OCI-LY1 (cell line): ENCODE measurements at regions not wholly inside any gene's neighbourhood (a gene's known extent, or its start where the extent isn't known, plus 50 kb on each side); places are given as distances from the start of the nearest gene placed in this dataset.

ENCODE experiments used
- H2AFZ ChIP-seq: fragments of 200-600 bp; sonication (generic), shearing (Covaris generic); 2 replicates; pipeline ENCODE4 v1.6.0; 2014; ENCODE audit warnings: antibody characterized with exemption, mild to moderate bottlenecking, low read length
- H3F3A ChIP-seq: fragments of 200-600 bp; sonication (generic), shearing (Covaris generic); 2 replicates; pipeline ENCODE4 v1.6.0; 2014; ENCODE audit warnings: mild to moderate bottlenecking, antibody characterized with exemption, low read length, moderate library complexity; ENCODE audit not compliant: insufficient read depth
- H3K27ac ChIP-seq: fragments of 200-600 bp; sonication (generic); 2 replicates; pipeline ENCODE4 v1.5.1; 2014; ENCODE audit warnings: low read length, mixed run types, mild to moderate bottlenecking, low read depth; ENCODE audit not compliant: poor library complexity, severe bottlenecking
- H3K27me3 ChIP-seq: fragments of 200-600 bp; sonication (generic); 2 replicates; pipeline ENCODE4 v1.6.0; 2014; ENCODE audit warnings: antibody characterized with exemption, mild to moderate bottlenecking, low read length, moderate library complexity; ENCODE audit not compliant: insufficient read depth
- H3K36me3 ChIP-seq: fragments of 200-600 bp; sonication (generic); 2 replicates; pipeline ENCODE4 v1.6.1; 2014; ENCODE audit warnings: mild to moderate bottlenecking, antibody characterized with exemption, low read length, moderate library complexity, mixed read lengths; ENCODE audit not compliant: insufficient read depth
- H3K4me1 ChIP-seq: fragments of 200-600 bp; sonication (generic); 2 replicates; pipeline ENCODE4 v1.5.1; 2014; ENCODE audit warnings: mild to moderate bottlenecking, low read length, moderate library complexity; ENCODE audit not compliant: insufficient read depth, severe bottlenecking
- H3K4me2 ChIP-seq: fragments of 200-600 bp; sonication (generic), shearing (Covaris generic); 2 replicates; pipeline ENCODE4 v1.6.1; 2014; ENCODE audit warnings: low read length
- H3K4me3 ChIP-seq: fragments of 200-600 bp; sonication (generic); 2 replicates; pipeline ENCODE4 v1.5.1; 2014; ENCODE audit warnings: low read length, low read depth, mild to moderate bottlenecking, mixed read lengths; ENCODE audit not compliant: poor library complexity, severe bottlenecking
- H3K79me2 ChIP-seq: fragments of 200-600 bp; shearing (Covaris generic); 2 replicates; pipeline ENCODE4 v1.6.1; 2016; ENCODE audit warnings: mixed run types, low read length, mixed read lengths; ENCODE audit not compliant: insufficient read depth
- H3K9ac ChIP-seq: fragments of 200-600 bp; sonication (generic), shearing (Covaris generic); 2 replicates; pipeline ENCODE4 v1.6.1; 2014; ENCODE audit warnings: mild to moderate bottlenecking, low read length, mixed read lengths
- H3K9me2 ChIP-seq: fragments of 200-600 bp; sonication (generic), shearing (Covaris generic); 2 replicates; pipeline ENCODE4 v1.6.1; 2014; ENCODE audit warnings: low read depth, mild to moderate bottlenecking, low read length, mixed read lengths
- H3K9me3 ChIP-seq: fragments of 200-600 bp; shearing (Covaris generic); 2 replicates; pipeline ENCODE4 v1.6.1; 2014; ENCODE audit warnings: low read length, mixed read lengths
- H4K20me1 ChIP-seq: fragments of 200-600 bp; sonication (generic), shearing (Covaris generic); 2 replicates; pipeline ENCODE4 v1.6.0; 2016; ENCODE audit warnings: mild to moderate bottlenecking, low read length; ENCODE audit not compliant: insufficient read depth
- CTCF ChIP-seq: fragments of 200-600 bp; sonication (generic), shearing (Covaris generic); IDR thresholded peaks from 2 replicates; pipeline ENCODE4 v1.5.1; 2017; ENCODE audit warnings: mild to moderate bottlenecking, antibody characterized with exemption, low read length, moderate library complexity, mixed read lengths
- EZH2 ChIP-seq: fragments of 200-600 bp; sonication (generic), shearing (Covaris generic); IDR thresholded peaks from 2 replicates; pipeline ENCODE4 v1.8.0; 2017; ENCODE audit warnings: borderline replicate concordance, mixed run types, mild to moderate bottlenecking, antibody characterized with exemption, low read length, moderate library complexity, mixed read lengths

GRCh38 chr14:27315947-27316346 is 718.1 kb upstream of the NOVA1 start:
- no peak overlapping the region for H2AFZ ChIP-seq
- no peaks in the 10 kb centered on the region for H3F3A ChIP-seq
- H3K4me2 ChIP-seq, result no peak overlapping the region
- H3K4me1 ChIP-seq, result no peaks in the 10 kb centered on the region
- no peak overlapping the region for H3K27ac ChIP-seq
- no peaks in the 10 kb centered on the region for H3K9me2 ChIP-seq
- H3K27me3 ChIP-seq, result no peaks in the 10 kb centered on the region
- no peak overlapping the region for H3K4me3 ChIP-seq
- H3K36me3 ChIP-seq, result no peaks in the 10 kb centered on the region
- no peaks in the 10 kb centered on the region for H3K9me3 ChIP-seq
- no peaks in the 10 kb centered on the region for H3K79me2 ChIP-seq
- TF ChIP-seq CTCF (no peak), EZH2 (no peak)
- no peak overlapping the region for H3K9ac ChIP-seq
- H4K20me1 ChIP-seq, result no peaks in the 10 kb centered on the region

- no peak overlapping the region for H3K4me2 ChIP-seq
- H2AFZ ChIP-seq, result no peak overlapping the region
- no peaks in the 10 kb centered on the region for H3K79me2 ChIP-seq
- no peaks in the 10 kb centered on the region for H3K9me3 ChIP-seq
- no peaks in the 10 kb centered on the region for H3K4me1 ChIP-seq
- H3K27ac ChIP-seq, result no peak overlapping the region
- H3K9ac ChIP-seq, result no peak overlapping the region
- no peaks in the 10 kb centered on the region for H3K27me3 ChIP-seq
- H3K9me2 ChIP-seq, result no peaks in the 10 kb centered on the region
- H3K36me3 ChIP-seq, result no peaks in the 10 kb centered on the region
- no peaks in the 10 kb centered on the region for H4K20me1 ChIP-seq
- no peaks in the 10 kb centered on the region for H3F3A ChIP-seq
- TF ChIP-seq CTCF (no peak), EZH2 (no peak)
- H3K4me3 ChIP-seq, result no peak overlapping the region
Observed at GRCh38 chr14:27318774-27319420, 721.1 kb upstream of the NOVA1 start.

- no peaks in the 10 kb centered on the region for H3K4me1 ChIP-seq
- H3K4me2 ChIP-seq, result no peak overlapping the region
- H3F3A ChIP-seq, result no peaks in the 10 kb centered on the region
- TF ChIP-seq EZH2, result no peak
- no peak for TF ChIP-seq CTCF
- H3K27me3 ChIP-seq, result no peaks in the 10 kb centered on the region
- no peak overlapping the region for H3K4me3 ChIP-seq
- no peaks in the 10 kb centered on the region for H3K9me2 ChIP-seq
- H3K36me3 ChIP-seq, result no peaks in the 10 kb centered on the region
- H3K79me2 ChIP-seq, result no peaks in the 10 kb centered on the region
- no peak overlapping the region for H2AFZ ChIP-seq
- no peak overlapping the region for H3K27ac ChIP-seq
- H3K9me3 ChIP-seq, result 0 out of 2 replicates have a peak, but pooled peaks cover 3% of the 10 kb centered on the region
- H4K20me1 ChIP-seq, result no peaks in the 10 kb centered on the region
- H3K9ac ChIP-seq, result no peak overlapping the region
Observed at GRCh38 chr14:27320261-27320660, 722.4 kb upstream of the NOVA1 start.
